ENCODE measurements at regions not wholly inside any gene's neighbourhood (a gene's known extent, or its start where the extent isn't known, plus 50 kb on each side); places are given as distances from the start of the nearest gene placed in this dataset.

DNA sequence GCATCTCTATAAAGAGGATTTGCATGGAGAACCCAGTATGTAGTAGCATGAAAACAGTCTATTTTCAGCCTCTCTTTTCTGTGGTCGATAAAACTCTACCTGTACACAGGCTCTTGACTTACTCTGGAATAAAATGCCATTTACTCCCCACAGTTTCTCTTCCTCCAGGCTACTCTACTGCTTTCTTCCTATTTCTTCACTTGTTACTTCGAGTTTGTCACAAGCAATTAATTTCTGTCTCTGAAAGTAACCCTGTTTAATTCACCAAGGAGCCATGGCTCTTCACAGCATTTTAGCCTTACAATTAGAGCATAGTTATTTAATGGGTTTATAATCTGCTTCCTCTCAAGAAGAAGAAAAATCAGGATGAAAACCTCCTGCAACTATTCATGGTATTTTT lies 472.9 kb upstream of the PRKX start:
- TF ChIP-seq, protein P1, sequence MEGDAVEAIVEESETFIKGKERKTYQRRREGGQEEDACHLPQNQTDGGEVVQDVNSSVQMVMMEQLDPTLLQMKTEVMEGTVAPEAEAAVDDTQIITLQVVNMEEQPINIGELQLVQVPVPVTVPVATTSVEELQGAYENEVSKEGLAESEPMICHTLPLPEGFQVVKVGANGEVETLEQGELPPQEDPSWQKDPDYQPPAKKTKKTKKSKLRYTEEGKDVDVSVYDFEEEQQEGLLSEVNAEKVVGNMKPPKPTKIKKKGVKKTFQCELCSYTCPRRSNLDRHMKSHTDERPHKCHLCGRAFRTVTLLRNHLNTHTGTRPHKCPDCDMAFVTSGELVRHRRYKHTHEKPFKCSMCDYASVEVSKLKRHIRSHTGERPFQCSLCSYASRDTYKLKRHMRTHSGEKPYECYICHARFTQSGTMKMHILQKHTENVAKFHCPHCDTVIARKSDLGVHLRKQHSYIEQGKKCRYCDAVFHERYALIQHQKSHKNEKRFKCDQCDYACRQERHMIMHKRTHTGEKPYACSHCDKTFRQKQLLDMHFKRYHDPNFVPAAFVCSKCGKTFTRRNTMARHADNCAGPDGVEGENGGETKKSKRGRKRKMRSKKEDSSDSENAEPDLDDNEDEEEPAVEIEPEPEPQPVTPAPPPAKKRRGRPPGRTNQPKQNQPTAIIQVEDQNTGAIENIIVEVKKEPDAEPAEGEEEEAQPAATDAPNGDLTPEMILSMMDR (IDR thresholded peaks at IDR 0.05; ENCODE audit: low read depth, low read length, missing input control): no peak
- TF ChIP-seq GABPA (IDR thresholded peaks at IDR 0.05 in 1 of 2, conservative IDR thresholded peaks at IDR 0.05 in 1 of 2): no peak
- TF ChIP-seq, protein P2, sequence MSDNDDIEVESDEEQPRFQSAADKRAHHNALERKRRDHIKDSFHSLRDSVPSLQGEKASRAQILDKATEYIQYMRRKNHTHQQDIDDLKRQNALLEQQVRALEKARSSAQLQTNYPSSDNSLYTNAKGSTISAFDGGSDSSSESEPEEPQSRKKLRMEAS (IDR thresholded peaks at IDR 0.05): no peak
- no peak for TF ChIP-seq TAF1 (conservative IDR thresholded peaks at IDR 0.05)
- no peak for TF ChIP-seq YY1 (IDR thresholded peaks at IDR 0.05)
- no peak for TF ChIP-seq FOXA1 (IDR thresholded peaks at IDR 0.05)
- TF ChIP-seq RAD21 (IDR thresholded peaks at IDR 0.05): no peak
- TF ChIP-seq, protein P3, sequence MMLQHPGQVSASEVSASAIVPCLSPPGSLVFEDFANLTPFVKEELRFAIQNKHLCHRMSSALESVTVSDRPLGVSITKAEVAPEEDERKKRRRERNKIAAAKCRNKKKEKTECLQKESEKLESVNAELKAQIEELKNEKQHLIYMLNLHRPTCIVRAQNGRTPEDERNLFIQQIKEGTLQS (IDR thresholded peaks at IDR 0.05): no peak
- TF ChIP-seq, protein P4, sequence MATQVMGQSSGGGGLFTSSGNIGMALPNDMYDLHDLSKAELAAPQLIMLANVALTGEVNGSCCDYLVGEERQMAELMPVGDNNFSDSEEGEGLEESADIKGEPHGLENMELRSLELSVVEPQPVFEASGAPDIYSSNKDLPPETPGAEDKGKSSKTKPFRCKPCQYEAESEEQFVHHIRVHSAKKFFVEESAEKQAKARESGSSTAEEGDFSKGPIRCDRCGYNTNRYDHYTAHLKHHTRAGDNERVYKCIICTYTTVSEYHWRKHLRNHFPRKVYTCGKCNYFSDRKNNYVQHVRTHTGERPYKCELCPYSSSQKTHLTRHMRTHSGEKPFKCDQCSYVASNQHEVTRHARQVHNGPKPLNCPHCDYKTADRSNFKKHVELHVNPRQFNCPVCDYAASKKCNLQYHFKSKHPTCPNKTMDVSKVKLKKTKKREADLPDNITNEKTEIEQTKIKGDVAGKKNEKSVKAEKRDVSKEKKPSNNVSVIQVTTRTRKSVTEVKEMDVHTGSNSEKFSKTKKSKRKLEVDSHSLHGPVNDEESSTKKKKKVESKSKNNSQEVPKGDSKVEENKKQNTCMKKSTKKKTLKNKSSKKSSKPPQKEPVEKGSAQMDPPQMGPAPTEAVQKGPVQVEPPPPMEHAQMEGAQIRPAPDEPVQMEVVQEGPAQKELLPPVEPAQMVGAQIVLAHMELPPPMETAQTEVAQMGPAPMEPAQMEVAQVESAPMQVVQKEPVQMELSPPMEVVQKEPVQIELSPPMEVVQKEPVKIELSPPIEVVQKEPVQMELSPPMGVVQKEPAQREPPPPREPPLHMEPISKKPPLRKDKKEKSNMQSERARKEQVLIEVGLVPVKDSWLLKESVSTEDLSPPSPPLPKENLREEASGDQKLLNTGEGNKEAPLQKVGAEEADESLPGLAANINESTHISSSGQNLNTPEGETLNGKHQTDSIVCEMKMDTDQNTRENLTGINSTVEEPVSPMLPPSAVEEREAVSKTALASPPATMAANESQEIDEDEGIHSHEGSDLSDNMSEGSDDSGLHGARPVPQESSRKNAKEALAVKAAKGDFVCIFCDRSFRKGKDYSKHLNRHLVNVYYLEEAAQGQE (IDR thresholded peaks at IDR 0.05): no peak
- TF ChIP-seq JUND (IDR thresholded peaks at IDR 0.05): no peak
- TF ChIP-seq, protein P5, sequence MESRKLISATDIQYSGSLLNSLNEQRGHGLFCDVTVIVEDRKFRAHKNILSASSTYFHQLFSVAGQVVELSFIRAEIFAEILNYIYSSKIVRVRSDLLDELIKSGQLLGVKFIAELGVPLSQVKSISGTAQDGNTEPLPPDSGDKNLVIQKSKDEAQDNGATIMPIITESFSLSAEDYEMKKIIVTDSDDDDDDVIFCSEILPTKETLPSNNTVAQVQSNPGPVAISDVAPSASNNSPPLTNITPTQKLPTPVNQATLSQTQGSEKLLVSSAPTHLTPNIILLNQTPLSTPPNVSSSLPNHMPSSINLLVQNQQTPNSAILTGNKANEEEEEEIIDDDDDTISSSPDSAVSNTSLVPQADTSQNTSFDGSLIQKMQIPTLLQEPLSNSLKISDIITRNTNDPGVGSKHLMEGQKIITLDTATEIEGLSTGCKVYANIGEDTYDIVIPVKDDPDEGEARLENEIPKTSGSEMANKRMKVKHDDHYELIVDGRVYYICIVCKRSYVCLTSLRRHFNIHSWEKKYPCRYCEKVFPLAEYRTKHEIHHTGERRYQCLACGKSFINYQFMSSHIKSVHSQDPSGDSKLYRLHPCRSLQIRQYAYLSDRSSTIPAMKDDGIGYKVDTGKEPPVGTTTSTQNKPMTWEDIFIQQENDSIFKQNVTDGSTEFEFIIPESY (IDR thresholded peaks at IDR 0.05): no peak
- TF ChIP-seq RXRA (IDR thresholded peaks at IDR 0.05): no peak
- no peak for TF ChIP-seq SP1 (IDR thresholded peaks at IDR 0.05)
- no peak for TF ChIP-seq EGR1 (IDR thresholded peaks at IDR 0.05; ENCODE audit: low read depth in 2 of 2)

All from liver (tissue), 3 donors.